GM19043 (cell line): ENCODE measurements at regions not wholly inside any gene's neighbourhood (a gene's known extent, or its start where the extent isn't known, plus 50 kb on each side); places are given as distances from the start of the nearest gene placed in this dataset.

ENCODE experiments used
- ATAC-seq: cut with Tn5 transposase; IDR thresholded peaks from one replicate; pipeline ENCODE4 v1.9.1; 2021; ENCODE audit warnings: low read depth; ENCODE audit not compliant: unreplicated experiment

DNA sequence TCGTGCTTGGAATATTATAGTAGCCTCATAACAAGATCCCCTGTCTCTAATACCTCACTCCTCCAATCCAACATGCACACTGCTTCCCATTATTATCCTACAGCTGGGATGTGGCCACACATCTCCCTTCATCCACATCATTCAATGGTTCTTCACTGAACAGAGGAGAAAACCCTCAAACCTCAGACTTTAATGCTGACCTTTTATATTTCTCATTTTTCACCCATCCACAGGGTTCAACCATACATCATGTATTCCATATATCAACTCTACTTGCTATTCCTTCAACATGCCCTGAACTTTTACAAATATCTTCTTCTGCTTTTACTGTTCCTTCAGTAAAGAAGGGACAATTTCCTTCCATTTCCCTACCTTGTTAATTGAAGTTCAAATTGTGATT is 396.8 kb downstream of the TLE4 start:
- no peak for ATAC-seq

DNA sequence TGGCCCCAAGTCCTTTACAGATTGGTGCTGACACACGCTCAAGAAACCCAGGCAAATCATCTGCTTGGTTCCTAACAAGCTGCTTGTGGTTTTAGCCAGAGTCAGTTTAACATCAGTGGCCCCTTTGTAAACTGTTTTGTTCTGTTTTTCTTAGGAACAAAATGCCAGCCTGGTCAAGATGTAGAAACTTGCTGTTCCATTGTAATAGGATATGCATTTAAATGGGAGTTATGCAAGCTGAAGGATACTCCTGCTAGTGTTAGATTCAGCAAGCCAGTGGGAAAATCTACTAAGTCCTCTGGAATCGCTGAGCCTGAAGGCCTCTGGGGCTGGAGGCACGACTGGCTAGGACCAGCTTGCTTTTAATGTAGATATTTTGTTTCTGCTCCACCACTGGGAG is 391.1 kb downstream of the TLE4 start:
- ATAC-seq = no peak

DNA sequence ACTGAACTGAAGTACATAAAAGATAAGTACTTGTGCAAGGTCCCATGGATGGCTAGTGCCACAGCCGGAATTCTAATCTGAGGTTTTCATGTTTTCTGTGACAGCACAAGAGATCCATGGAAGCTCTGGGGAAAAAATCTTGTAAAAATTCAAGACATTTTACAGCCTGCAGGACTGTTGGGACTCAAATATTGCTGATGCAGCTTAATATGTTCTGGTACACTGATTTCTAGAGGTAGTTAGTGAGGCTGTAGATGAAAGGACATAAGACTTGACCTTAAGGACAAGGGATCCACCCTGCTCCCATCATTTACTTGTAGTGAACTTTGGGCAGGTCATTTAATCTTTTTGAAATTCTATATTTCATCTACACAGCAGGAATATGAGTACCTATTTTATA is 390.4 kb downstream of the TLE4 start:
- no peak for ATAC-seq

DNA sequence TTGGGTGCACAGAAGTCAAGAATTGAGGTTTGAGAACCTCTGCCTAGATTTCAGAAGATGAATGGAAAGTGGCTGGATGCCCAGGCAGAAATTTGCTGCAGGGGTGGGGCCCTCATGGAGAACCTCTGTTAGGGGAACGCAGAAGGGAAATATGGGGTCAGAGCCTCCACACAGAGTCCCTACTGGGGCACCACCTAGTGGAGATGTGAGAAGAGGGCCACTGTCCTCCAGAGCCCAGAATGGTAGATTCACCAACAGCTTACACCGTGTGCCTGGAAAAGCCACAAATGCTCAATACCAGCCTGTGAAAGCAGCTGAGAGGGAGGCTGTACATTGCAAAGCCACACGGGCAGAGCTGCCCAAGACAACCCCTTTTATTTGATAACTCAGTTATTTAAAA is 383.5 kb downstream of the TLE4 start:
- ATAC-seq = no peak

DNA sequence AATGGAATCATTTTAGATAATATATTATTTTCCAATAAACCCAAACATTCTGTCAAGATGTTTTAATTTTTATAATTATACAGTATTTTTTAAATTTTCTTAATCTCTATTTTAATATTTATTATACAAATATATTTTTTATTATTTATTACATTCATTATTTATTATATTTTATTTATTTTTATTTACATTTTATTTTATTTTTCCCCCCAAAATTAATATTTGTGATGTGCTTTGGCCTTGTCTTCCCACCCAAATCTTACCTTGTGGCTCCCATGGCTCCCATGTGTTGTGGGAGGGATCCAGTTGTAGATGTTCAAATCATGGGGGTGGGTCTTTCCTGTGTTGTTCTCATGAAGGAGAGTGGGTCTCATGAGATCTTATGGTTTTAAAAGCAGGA is 382.1 kb downstream of the TLE4 start:
- no peak for ATAC-seq

DNA sequence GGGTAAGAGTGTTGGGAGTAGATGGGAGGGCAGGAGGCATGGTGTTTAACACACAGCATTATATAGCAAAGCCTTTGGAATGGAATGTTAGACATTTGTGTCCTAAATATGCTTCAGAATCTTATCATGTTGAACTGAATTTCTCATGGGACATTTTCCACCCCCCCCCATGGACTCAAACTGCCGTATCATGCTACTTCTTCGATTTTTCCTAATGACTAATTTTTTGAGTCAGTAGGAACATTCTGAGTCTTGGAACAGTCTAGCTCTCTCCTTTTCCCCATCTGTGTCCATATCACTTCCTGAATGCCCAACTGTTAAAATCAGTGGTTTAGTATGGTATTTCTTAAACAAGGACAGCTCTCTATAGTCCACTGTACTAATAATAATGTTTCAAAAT is 380.6 kb downstream of the TLE4 start:
- ATAC-seq = no peak

DNA sequence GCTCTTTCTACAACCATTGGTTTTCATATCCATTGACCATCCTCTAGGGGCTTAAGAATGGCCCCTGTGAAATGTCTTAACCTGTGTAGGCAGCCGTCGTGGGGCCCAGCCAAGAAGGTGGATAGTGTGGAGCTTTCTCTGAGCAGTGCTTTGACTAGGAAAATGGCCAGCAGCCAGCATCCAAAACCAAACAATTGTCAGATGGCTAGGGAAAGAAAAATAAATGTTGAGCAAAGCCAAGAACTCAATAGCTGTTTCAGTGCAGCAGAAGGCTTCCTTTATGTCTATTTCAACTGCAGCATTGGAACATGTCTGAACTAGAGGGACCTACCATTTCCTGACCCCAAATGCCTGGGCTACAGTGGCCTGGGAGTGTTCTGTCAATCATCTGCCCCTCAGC is 374.9 kb downstream of the TLE4 start:
- ATAC-seq = no peak

DNA sequence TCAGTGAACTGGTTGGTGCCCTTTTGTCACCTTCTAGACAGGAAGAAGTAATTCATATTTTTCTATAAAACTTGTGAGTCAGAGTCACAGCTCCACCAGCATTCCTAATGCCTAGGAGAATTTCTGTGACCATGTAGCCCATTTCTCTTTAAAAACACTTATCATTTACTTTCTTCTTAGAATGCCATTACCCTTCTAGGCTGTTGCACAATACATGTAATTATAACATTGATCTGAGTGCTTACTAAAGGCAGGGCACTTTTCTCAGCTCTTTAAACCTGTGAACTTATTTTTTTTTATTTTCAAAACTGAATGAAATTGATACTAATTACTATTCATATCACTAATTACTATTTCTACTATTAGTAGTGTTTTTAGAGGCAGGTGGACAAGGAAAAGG is 373.7 kb downstream of the TLE4 start:
- ATAC-seq = no peak

DNA sequence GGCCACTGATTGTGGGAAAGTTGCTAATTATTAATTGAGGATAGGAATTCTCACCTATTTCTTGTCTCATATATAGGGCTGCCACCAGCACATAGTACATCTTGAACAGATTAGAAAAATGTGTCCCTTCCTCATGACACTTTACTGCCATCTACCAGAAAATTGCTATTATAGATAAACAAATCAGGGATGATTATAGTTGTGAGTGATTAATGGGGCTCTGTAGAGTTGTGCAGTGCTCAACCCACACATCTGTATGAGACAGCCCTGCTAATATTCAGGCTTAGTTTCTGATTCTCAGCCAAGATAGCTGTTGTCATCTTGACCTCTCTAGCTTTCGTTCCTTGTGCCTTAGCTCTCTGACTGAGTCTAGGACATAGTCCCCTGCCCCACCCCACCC is 373.3 kb downstream of the TLE4 start:
- no peak for ATAC-seq

DNA sequence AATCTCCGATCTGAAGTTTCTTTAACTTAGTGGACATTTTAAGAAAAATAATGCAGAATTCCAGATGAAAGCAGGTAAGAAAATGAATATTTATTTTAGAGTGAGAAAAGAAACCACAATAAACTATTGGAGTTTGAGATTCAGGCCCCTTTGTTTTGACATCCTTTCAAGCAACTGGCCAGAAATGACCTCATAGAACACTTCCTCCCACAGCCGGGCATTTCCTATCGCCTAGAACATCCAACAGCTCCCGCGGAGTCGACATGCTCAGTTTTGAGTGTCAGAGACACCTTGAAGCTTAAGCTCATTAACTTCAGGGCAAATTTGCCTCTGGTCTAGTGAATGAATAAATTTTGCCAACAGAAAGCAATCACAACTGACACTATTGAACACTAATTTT is 369.2 kb downstream of the TLE4 start:
- no peak for ATAC-seq

DNA sequence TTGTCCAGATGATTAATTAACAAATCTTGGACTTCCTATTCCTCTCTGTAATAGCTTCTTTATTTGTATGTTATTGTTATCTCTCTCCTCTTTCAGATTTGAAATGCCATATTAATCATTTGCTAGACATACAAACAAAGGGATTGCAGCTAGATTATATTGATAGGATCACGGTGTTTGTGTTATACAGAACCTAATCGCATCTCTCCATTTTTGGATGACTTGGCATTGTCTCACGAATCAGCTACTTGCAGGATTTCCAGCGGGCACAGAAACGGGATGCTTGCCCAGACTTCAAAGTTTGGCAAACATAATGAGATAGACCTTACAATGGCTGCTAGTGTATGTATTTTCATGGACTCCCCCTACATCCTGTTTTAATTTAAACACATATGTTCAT is 368.1 kb downstream of the TLE4 start:
- no peak for ATAC-seq

DNA sequence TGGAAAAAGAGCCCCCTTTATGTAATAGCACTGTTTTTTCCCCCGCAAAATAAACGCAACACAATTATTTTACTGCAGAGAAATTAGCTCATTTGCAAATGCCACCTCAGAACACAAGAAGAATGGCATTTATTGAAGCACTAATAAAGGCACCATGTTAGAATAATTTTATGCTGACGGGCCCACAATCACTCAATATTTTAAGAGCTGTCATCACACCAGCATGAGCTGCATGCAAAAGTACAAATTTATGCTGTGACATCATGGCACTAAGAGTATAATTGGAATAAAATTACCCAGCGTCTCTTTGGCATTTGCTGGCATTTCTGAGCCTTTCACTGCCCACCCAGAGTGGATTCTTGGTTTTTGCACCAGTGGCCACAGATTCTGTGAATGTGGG is 364.6 kb downstream of the TLE4 start:
- no peak for ATAC-seq

DNA sequence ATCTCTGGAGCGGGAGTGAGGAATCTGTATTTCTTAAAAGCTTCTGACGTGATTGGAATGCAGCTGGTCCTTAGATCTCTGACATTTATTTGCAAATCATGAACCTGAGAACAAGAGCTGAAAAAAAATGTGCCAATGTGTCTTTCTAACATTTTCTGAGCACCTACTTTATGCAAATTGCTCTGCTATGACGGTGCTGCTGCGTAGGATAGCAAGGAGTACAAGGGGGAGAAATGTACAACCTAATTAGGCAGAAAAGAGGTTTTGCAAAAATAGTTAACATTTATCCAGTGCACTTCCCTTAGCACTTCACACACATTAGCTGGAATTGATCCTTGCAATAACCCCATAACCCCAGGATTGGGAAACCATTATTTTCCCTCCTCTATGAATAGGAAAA is 357.5 kb downstream of the TLE4 start:
- no peak for ATAC-seq

DNA sequence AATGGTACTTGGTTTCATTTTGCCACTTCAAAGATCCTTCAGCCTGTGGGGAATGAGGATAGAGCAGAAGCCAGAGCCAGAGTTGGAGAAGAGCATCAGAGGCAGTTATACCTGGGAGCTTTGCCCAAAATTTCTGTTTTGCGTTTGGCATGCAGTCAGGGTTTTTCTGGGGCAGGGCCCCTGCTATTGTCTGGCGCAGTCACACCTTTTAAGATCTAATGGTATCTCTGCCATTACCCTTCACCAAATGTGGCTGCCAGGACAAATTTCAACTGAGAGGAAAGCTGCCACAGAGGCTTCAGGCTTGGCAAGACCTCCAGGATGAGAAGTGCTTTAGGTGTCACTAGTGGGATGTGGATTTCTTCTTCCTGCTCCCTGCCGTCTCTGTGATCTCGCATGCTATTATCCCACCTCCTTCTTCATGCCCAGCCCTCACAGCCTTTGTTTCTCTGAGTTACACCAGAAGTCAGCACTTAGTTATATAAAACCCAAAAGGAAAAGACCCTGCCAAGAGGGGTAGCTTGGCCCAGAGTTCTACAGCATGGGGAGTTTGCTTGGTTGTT is 357.0 kb downstream of the TLE4 start:
- ATAC-seq = no peak

DNA sequence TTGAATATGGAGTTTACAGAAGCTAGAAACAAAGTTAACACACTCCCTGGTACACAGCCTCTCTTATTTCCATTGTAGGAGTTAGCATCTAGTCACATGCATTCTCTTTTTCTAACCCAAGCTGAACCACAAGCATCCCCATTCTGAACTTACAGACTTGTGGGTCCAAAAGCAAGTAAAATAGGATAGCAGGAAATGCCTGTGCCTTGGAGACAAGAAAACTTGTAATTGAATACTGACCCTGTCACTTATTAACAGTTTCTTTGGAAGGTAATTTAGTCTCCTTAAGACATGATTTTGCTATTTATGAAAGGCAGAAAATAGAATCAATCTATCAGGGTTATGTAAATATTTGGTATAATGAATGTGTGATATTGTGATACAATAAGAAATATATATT is 353.6 kb downstream of the TLE4 start:
- ATAC-seq = no peak

DNA sequence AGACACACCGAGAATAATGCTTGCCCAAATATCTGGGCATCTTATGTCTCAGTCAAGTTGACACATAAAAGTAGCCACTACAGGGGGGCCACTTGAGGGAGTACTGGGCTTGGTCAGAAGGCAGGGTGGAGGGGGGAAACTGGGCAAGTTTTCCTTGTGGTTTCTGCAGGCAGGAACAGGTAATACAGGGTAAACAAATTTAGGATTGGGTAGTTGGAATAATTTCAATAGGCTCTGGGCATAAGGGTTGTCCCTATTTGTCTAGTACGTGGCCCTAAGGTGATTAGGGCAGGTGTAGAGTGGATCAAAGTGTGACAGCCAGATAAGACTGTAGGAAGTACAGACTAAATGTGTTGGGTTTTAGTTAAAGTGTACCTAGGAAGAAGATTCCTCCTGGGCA is 353.1 kb downstream of the TLE4 start:
- ATAC-seq = no peak

DNA sequence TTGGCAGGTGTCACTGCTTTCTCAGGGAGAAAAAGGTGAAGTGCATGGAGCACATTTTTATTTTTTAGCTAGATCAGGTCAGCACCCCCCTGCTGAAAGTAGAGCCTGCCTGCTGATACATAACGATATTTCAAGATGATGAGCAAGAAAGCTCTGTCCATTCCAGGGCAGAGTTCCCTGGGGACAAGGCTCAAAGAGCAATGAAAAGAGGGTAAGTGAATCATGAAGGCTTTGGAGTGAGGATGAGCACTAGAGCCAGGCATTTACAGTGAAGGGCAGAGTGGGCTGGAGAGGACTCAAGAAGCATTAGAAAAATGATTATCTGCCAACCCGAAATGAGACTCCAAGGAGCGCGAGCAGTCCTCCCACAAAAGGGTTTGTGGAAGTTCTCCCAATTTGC is 345.7 kb downstream of the TLE4 start:
- no peak for ATAC-seq

DNA sequence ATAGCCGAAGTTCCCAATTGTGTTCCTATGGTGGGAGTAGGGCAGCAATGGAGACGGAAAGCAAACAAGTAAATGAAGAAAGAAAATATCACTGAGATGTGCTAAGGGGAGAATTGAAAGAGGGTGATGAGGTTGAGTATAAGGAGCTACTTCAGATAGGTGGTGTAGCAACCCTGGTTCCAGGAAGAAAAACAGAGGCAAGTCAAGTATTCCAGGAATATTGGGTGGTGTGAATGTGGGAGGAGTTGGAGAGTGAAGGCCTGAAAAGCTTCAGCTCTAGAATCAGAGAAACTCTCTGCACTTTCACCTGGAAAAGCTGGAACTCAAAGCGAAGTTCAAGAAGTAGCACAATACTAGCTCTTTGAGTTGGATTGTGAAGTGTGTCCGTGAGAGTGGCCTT is 342.1 kb downstream of the TLE4 start:
- no peak for ATAC-seq

DNA sequence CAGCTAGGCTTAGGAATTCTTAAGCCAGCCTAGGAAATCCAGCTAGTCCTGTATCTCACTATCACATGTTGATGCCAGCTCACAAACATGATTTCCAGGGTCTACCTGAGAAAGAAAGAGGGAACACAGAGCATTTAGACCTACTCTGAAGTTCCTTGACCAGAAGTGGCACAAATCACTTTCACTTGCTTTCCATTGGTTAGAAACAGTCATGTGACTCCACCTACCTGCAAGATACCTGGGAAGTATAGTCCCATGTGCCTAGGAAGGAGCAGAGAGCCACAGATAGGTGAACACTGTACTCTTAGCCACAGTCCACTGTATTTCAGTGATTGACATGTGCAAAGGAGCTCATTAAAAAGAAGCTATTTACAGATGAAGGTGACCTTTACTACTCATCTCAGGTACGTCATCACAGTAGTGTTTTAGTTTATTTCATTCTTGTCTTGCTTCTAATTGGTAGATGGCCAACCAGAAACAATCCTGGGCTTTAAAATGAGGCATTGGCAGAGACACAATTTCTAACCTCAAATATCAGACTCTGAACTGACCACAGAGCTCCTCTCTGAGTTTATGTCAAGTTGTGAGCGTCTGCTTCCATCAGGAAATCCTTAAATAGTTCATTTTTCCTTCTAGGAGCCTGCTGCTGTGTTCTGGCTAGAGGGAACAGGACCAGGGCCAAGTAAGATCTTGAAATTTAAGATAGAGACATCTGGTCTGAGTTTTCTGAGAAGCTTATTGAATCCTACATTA is 340.7 kb downstream of the TLE4 start:
- no peak for ATAC-seq

DNA sequence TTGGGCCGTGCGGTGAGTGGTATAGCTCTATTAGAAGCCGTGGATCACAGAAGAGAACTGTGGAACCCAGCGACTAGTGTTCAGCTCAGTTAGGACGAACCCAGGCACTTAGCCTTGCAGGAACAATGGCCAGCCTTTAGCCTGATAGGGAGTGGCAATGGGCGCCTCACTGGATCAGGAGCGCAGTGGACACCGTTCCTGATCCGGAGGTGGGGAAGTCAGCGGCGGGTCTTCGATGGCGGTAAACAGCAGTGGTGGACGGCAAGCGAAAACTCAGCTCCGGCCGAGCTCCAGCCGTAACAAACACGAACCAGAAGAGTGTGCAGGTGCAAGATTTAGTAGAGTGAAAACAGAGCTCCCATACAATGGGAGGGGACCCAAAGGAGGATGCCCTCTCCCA is 340.0 kb downstream of the TLE4 start:
- ATAC-seq = no peak

DNA sequence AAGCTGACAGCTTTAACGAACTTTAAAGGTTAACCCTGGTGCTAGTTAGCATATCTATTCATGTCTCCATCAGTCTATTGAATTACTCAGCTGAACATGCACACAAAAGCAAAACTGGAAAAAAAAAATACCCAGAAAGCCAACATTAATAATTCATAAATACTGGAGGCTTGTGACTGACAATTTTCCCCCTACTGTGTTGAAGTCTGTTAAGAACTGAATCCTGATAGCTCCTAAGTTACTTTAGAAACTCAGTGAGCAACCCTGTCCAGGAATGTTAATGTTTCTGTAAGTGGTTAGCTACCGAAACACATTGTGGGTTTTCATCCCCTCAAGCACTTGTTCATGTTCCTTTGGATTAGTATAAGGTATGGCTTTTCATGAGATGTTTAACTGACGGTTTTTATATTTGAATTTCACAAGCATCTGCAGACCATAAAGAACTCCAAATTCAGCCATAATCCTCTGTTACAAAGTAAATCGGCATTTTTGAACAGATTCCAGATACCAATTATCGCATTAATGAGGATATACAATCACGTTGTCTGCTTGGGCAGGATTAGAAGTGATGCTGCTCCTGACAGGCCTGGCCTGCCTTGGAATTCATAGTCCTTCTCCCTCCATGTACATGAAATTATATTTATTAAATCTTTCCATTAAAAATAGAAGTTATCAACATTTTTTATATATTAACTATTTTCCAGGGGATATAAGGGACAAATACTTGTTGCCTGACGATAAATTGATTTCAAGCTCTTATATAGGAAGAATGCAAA is 331.2 kb downstream of the TLE4 start:
- no peak for ATAC-seq

DNA sequence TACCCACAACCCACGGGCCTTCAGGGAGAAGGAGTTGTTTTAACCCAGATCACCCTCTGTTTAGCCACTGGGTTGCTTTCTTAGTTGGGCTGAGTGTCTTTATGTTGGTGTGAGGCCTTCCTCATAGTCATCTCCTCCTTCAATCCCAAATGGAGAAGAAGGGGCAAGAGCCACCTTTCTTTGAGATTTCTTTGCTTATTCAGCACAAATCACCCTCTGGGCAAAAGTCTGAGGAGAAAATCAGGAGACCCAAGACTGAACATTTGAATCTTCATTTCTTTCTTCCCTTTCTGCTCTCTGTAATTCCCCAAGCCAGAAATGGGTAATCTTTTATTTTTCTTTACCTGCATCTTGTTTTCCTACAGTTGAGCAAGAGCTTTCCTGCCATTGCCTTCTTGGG is 329.0 kb downstream of the TLE4 start:
- no peak for ATAC-seq
